ENCODE measurements at regions not wholly inside any gene's neighbourhood (a gene's known extent, or its start where the extent isn't known, plus 50 kb on each side); places are given as distances from the start of the nearest gene placed in this dataset.

DNA sequence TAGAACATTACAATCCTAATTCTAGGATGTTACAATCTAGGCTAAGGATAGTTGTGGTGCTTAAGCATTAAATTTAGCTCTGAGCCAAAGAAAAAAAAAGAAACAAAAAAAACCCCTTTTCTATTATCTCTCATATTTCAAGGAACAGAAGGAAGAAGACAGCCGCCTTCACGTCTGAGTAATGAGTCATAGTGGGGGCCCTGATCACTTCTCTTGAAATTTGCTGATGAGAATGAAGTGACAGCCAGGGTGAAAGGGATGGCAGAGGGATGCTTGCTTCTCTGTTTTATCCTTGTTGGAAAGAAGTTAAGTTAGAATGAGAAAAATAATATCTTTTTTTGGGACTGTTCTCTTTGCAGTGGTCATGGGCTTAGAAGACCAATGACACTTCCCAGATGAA lies 82.6 kb upstream of the MPHOSPH6 start:
- TF ChIP-seq, protein P1, sequence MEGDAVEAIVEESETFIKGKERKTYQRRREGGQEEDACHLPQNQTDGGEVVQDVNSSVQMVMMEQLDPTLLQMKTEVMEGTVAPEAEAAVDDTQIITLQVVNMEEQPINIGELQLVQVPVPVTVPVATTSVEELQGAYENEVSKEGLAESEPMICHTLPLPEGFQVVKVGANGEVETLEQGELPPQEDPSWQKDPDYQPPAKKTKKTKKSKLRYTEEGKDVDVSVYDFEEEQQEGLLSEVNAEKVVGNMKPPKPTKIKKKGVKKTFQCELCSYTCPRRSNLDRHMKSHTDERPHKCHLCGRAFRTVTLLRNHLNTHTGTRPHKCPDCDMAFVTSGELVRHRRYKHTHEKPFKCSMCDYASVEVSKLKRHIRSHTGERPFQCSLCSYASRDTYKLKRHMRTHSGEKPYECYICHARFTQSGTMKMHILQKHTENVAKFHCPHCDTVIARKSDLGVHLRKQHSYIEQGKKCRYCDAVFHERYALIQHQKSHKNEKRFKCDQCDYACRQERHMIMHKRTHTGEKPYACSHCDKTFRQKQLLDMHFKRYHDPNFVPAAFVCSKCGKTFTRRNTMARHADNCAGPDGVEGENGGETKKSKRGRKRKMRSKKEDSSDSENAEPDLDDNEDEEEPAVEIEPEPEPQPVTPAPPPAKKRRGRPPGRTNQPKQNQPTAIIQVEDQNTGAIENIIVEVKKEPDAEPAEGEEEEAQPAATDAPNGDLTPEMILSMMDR (IDR thresholded peaks at IDR 0.05) = no peak
- TF ChIP-seq POLR2A (IDR thresholded peaks at IDR 0.05) = no peak

Measured in suprapubic skin (tissue), 3 donors.